ENCODE measurements at regions not wholly inside any gene's neighbourhood (a gene's known extent, or its start where the extent isn't known, plus 50 kb on each side); places are given as distances from the start of the nearest gene placed in this dataset.

DNA sequence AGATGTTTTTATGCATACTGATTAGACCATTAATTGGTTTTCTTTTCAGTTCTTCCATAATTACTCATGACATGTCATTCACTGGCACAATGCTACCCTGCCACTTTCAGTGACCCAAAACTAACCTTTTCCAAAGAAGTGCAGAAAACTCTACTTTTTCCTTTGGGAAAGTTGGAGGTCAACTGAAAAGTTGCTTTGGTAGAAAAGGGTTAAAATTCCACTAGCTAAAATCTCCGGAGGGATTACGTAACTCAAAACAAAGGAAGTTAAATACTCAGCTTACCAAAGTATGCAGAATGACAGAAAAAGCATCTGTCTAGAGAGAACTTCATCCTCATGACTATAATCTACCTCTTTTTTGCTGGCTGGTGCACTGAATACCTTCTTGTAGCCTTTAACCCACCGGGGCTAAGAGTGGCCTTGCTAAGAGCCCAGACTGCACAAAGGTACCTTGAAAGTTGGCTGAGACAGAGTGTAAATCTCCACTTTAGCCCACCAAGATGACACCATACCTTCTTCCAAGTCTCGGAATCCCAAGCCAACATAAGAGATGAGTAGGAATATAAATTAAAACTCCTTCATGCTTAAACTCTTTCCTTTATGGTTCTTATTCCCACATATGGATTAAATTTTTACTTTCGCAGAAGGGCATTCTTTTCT, 1099.5 kb upstream of the INTU start:
- Histone ChIP-seq H3K36me3 (replicated peaks; ENCODE audit: insufficient read depth, low read length) (no peaks in the 10 kb centered on the region), H3K27ac (ENCODE audit: low read length) (no peak overlapping the region), H4K20me1 (ENCODE audit: insufficient read depth, low read length) (no peaks in the 10 kb centered on the region), H3K4me1 (ENCODE audit: low read length) (peaks cover 7% of the 10 kb centered on the region), H3F3A (ENCODE audit: insufficient read depth, low read length) (no peaks in the 10 kb centered on the region), H3K79me2 (ENCODE audit: low read length) (no peaks in the 10 kb centered on the region), H3K27me3 (replicated peaks; ENCODE audit: insufficient read depth, low read length) (no peaks in the 10 kb centered on the region), H3K9ac (ENCODE audit: low read length) (no peak overlapping the region), H3K4me3 (ENCODE audit: low read length) (no peak overlapping the region), H3K4me2 (ENCODE audit: low read depth, low read length) (no peak overlapping the region), H3K9me2 (replicated peaks; ENCODE audit: insufficient read depth, low read length) (no peaks in the 10 kb centered on the region), H3K9me3 (replicated peaks; ENCODE audit: insufficient read depth, low read length) (no peaks in the 10 kb centered on the region), H2AFZ (ENCODE audit: low read length) (no peak overlapping the region)
- no peak for DNase-seq
- TF ChIP-seq, protein P1, sequence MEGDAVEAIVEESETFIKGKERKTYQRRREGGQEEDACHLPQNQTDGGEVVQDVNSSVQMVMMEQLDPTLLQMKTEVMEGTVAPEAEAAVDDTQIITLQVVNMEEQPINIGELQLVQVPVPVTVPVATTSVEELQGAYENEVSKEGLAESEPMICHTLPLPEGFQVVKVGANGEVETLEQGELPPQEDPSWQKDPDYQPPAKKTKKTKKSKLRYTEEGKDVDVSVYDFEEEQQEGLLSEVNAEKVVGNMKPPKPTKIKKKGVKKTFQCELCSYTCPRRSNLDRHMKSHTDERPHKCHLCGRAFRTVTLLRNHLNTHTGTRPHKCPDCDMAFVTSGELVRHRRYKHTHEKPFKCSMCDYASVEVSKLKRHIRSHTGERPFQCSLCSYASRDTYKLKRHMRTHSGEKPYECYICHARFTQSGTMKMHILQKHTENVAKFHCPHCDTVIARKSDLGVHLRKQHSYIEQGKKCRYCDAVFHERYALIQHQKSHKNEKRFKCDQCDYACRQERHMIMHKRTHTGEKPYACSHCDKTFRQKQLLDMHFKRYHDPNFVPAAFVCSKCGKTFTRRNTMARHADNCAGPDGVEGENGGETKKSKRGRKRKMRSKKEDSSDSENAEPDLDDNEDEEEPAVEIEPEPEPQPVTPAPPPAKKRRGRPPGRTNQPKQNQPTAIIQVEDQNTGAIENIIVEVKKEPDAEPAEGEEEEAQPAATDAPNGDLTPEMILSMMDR (IDR thresholded peaks at IDR 0.05; ENCODE audit: low read length) = no peak
- no peak for TF ChIP-seq EZH2 (optimal IDR thresholded peaks at IDR 0.05; ENCODE audit: low read depth, low read length)
- TF ChIP-seq EZH2phosphoT487 (IDR thresholded peaks at IDR 0.05; ENCODE audit: low read length) = no peak

DNA sequence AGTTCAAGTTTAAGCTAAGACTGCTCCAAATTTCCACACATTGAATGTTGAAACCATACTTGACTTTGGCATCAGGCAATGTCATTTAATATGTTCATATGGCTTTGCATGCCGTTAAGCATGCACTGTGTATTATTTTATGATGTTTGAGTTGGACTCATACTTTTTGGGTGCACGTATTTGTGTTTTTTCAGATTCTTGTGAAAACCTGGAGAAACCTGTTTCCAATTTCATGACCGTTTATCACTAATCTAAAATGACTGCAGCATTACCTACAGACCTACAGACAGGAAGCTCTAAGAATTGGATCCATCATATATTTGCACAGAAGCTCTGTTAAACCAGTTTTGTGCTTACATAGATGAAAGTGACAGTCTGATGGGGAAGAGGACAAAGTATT, 1093.0 kb upstream of the INTU start:
- no peaks in the 10 kb centered on the region for H3F3A ChIP-seq (ENCODE audit: insufficient read depth, low read length)

DNA sequence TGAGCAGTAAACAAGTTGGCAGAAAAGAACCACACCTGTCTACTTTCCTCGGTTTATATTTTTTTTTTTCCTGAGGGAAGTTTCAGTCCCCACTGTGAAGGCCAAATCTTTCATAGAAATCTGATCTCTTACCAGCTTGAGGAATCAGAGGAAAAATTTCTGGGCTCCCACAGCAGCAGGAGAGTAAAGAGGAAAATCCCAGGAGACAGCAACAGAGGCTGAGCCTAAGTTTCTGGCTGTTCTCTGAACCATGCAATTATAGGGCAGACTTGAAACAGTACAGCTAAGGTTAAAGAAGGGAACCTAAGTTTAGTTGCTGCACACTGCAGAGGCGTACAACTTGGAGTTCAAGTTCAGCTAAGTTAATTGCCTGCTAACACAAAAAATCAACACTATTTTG, 1090.9 kb upstream of the INTU start:
- H3K4me1 ChIP-seq (ENCODE audit: low read length) = no peaks in the 10 kb centered on the region
- H3K4me3 ChIP-seq (ENCODE audit: low read length) = no peak overlapping the region
- no peaks in the 10 kb centered on the region for H3F3A ChIP-seq (ENCODE audit: insufficient read depth, low read length)
- no peaks in the 10 kb centered on the region for H4K20me1 ChIP-seq (ENCODE audit: insufficient read depth, low read length)
- no peaks in the 10 kb centered on the region for H3K79me2 ChIP-seq (ENCODE audit: low read length)
- no peaks in the 10 kb centered on the region for H3K9me3 ChIP-seq (replicated peaks; ENCODE audit: insufficient read depth, low read length)
- no peaks in the 10 kb centered on the region for H3K9me2 ChIP-seq (replicated peaks; ENCODE audit: insufficient read depth, low read length)
- no peak overlapping the region for H3K27ac ChIP-seq (ENCODE audit: low read length)
- H3K36me3 ChIP-seq (replicated peaks; ENCODE audit: insufficient read depth, low read length) = no peaks in the 10 kb centered on the region
- H3K4me2 ChIP-seq (ENCODE audit: low read depth, low read length) = no peak overlapping the region
- no peaks in the 10 kb centered on the region for H3K27me3 ChIP-seq (replicated peaks; ENCODE audit: insufficient read depth, low read length)
- TF ChIP-seq, protein P1 (IDR thresholded peaks at IDR 0.05; ENCODE audit: low read length) = no peak
- no peak for TF ChIP-seq EZH2 (optimal IDR thresholded peaks at IDR 0.05; ENCODE audit: low read depth, low read length)
- no peak for TF ChIP-seq EZH2phosphoT487 (IDR thresholded peaks at IDR 0.05; ENCODE audit: low read length)
- no peak for DNase-seq
- H3K9ac ChIP-seq (ENCODE audit: low read length) = no peak overlapping the region
- no peak overlapping the region for H2AFZ ChIP-seq (ENCODE audit: low read length)

More for the DNA sequence above, 1093.0 kb upstream of the INTU start:
- no peaks in the 10 kb centered on the region for H3K9me3 ChIP-seq (replicated peaks; ENCODE audit: insufficient read depth, low read length)
- H3K27me3 ChIP-seq (replicated peaks; ENCODE audit: insufficient read depth, low read length) = no peaks in the 10 kb centered on the region
- no peak overlapping the region for H3K9ac ChIP-seq (ENCODE audit: low read length)
- H2AFZ ChIP-seq (ENCODE audit: low read length) = no peak overlapping the region
- H4K20me1 ChIP-seq (ENCODE audit: insufficient read depth, low read length) = no peaks in the 10 kb centered on the region
- H3K9me2 ChIP-seq (replicated peaks; ENCODE audit: insufficient read depth, low read length) = no peaks in the 10 kb centered on the region
- no peaks in the 10 kb centered on the region for H3K4me1 ChIP-seq (ENCODE audit: low read length)
- no peak overlapping the region for H3K27ac ChIP-seq (ENCODE audit: low read length)
- no peaks in the 10 kb centered on the region for H3K36me3 ChIP-seq (replicated peaks; ENCODE audit: insufficient read depth, low read length)
- H3K4me2 ChIP-seq (ENCODE audit: low read depth, low read length) = no peak overlapping the region
- no peak overlapping the region for H3K4me3 ChIP-seq (ENCODE audit: low read length)
- no peaks in the 10 kb centered on the region for H3K79me2 ChIP-seq (ENCODE audit: low read length)
- DNase-seq = no peak
- no peak for TF ChIP-seq EZH2 (optimal IDR thresholded peaks at IDR 0.05; ENCODE audit: low read depth, low read length)
- no peak for TF ChIP-seq EZH2phosphoT487 (IDR thresholded peaks at IDR 0.05; ENCODE audit: low read length)
- TF ChIP-seq, protein P1 (IDR thresholded peaks at IDR 0.05; ENCODE audit: low read length) = no peak
